ENCODE measurements at regions not wholly inside any gene's neighbourhood (a gene's known extent, or its start where the extent isn't known, plus 50 kb on each side); places are given as distances from the start of the nearest gene placed in this dataset.

- Mint-ChIP-seq H3K36me3 (ENCODE audit: low read depth) (no peaks in the 10 kb centered on the region), H3K4me1 (no peaks in the 10 kb centered on the region), H3K4me3 (no peak overlapping the region), H3K9me3 (no peaks in the 10 kb centered on the region; the same call in 1 of the 3 replicates), H3K27me3 (ENCODE audit: insufficient read depth, low read depth, poor library complexity) (peaks cover 2% of the 10 kb centered on the region), H3K27ac (no peak overlapping the region)
- Histone ChIP-seq H4K20me1 (replicated peaks; ENCODE audit: insufficient read depth) (no peaks in the 10 kb centered on the region), H2AFZ (no peak overlapping the region), H3F3A (replicated peaks; ENCODE audit: low read depth) (no peaks in the 10 kb centered on the region), H3K27ac (ENCODE audit: low read depth) (no peak overlapping the region), H3K4me1 (ENCODE audit: insufficient read depth) (no peaks in the 10 kb centered on the region), H3K9me2 (ENCODE audit: insufficient read depth) (peaks cover 3% of the 10 kb centered on the region; the same call in 1 of the 2 replicates), H3K27me3 (ENCODE audit: insufficient read depth) (no peaks in the 10 kb centered on the region), H3K4me3 (no peak overlapping the region), H3K4me2 (no peak overlapping the region), H3K36me3 (ENCODE audit: insufficient read depth) (no peaks in the 10 kb centered on the region), H3K79me2 (replicated peaks; ENCODE audit: insufficient read depth) (no peaks in the 10 kb centered on the region)
- DNase-seq (ENCODE audit: low spot score) (peak; percentile 20), ATAC-seq (no peak)
- TF ChIP-seq, protein P1, sequence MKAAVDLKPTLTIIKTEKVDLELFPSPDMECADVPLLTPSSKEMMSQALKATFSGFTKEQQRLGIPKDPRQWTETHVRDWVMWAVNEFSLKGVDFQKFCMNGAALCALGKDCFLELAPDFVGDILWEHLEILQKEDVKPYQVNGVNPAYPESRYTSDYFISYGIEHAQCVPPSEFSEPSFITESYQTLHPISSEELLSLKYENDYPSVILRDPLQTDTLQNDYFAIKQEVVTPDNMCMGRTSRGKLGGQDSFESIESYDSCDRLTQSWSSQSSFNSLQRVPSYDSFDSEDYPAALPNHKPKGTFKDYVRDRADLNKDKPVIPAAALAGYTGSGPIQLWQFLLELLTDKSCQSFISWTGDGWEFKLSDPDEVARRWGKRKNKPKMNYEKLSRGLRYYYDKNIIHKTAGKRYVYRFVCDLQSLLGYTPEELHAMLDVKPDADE (IDR thresholded peaks at IDR 0.05): no peak
Measured at GRCh38 chr2:40043641-40044040, 264.6 kb upstream of the THUMPD2 start.

- Histone ChIP-seq H3K9me2 (ENCODE audit: insufficient read depth) (no peaks in the 10 kb centered on the region), H3K4me3 (no peak overlapping the region), H3K36me3 (ENCODE audit: insufficient read depth) (no peaks in the 10 kb centered on the region), H3K79me2 (replicated peaks; ENCODE audit: insufficient read depth) (no peaks in the 10 kb centered on the region), H3K27me3 (ENCODE audit: insufficient read depth) (no peaks in the 10 kb centered on the region), H3F3A (replicated peaks; ENCODE audit: low read depth) (no peaks in the 10 kb centered on the region), H3K4me1 (ENCODE audit: insufficient read depth) (no peaks in the 10 kb centered on the region), H3K27ac (ENCODE audit: low read depth) (no peak overlapping the region), H2AFZ (0 out of 2 replicates have a peak overlapping the region, but pooled peaks have one; percentile 23), H4K20me1 (replicated peaks; ENCODE audit: insufficient read depth) (no peaks in the 10 kb centered on the region), H3K4me2 (no peak overlapping the region)
- Mint-ChIP-seq H3K9me3 (no peaks in the 10 kb centered on the region; the same call in 1 of the 3 replicates), H3K27me3 (ENCODE audit: insufficient read depth, low read depth, poor library complexity) (peaks cover 1% of the 10 kb centered on the region), H3K4me1 (no peaks in the 10 kb centered on the region), H3K36me3 (ENCODE audit: low read depth) (no peaks in the 10 kb centered on the region), H3K4me3 (no peak overlapping the region), H3K27ac (no peak overlapping the region)
- no peak for TF ChIP-seq CREB1 (CRISPR knock-in tag; IDR thresholded peaks at IDR 0.05; ENCODE audit: low read depth)
- TF ChIP-seq REST (IDR thresholded peaks at IDR 0.05; ENCODE audit: unreplicated experiment): no peak
- no peak for TF ChIP-seq ZNF331 (CRISPR knock-in tag; IDR thresholded peaks at IDR 0.05; ENCODE audit: low read depth)
- TF ChIP-seq, protein P2, sequence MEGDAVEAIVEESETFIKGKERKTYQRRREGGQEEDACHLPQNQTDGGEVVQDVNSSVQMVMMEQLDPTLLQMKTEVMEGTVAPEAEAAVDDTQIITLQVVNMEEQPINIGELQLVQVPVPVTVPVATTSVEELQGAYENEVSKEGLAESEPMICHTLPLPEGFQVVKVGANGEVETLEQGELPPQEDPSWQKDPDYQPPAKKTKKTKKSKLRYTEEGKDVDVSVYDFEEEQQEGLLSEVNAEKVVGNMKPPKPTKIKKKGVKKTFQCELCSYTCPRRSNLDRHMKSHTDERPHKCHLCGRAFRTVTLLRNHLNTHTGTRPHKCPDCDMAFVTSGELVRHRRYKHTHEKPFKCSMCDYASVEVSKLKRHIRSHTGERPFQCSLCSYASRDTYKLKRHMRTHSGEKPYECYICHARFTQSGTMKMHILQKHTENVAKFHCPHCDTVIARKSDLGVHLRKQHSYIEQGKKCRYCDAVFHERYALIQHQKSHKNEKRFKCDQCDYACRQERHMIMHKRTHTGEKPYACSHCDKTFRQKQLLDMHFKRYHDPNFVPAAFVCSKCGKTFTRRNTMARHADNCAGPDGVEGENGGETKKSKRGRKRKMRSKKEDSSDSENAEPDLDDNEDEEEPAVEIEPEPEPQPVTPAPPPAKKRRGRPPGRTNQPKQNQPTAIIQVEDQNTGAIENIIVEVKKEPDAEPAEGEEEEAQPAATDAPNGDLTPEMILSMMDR (conservative IDR thresholded peaks at IDR 0.05; ENCODE audit: low read depth in 2 of 2): no peak
- no peak for TF ChIP-seq JUNB (IDR thresholded peaks at IDR 0.05; ENCODE audit: unreplicated experiment)
- no peak for TF ChIP-seq ZNF114 (CRISPR knock-in tag; IDR thresholded peaks at IDR 0.05)
- TF ChIP-seq, protein P1 (IDR thresholded peaks at IDR 0.05): no peak
- no peak for TF ChIP-seq POLR2AphosphoS5 (IDR thresholded peaks at IDR 0.05; ENCODE audit: low read depth)
- TF ChIP-seq EZH2 (IDR thresholded peaks at IDR 0.05; ENCODE audit: low read depth, unreplicated experiment): no peak
- no peak for TF ChIP-seq NANOG (IDR thresholded peaks at IDR 0.05; ENCODE audit: borderline replicate concordance)
- TF ChIP-seq STAT1 (IDR thresholded peaks at IDR 0.05; ENCODE audit: unreplicated experiment): no peak
- TF ChIP-seq EZH2phosphoT487 (IDR thresholded peaks at IDR 0.05; ENCODE audit: unreplicated experiment): no peak
- DNase-seq (ENCODE audit: low spot score) (no peak), ATAC-seq (no peak)
Measured at GRCh38 chr2:40043191-40043590, 264.1 kb upstream of the THUMPD2 start.

Data from GM23338 (cell line).